ENCODE measurements at regions not wholly inside any gene's neighbourhood (a gene's known extent, or its start where the extent isn't known, plus 50 kb on each side); places are given as distances from the start of the nearest gene placed in this dataset.

GRCh38 chr16:79519448-79519847 lies 81.1 kb downstream of the MAF start:
- no peaks in the 10 kb centered on the region for H3K36me3 Mint-ChIP-seq (ENCODE audit: low read depth)
- no peak for ATAC-seq
- DNase-seq: peak; percentile 7
- ChIA-PET CTCF (interaction anchor here (0.5 kb wide), 1 partner anchor 461 kb away, joined by 3 read pairs; no protein-coding TSS in a partner anchor), POLR2A (no interaction called here)
- H3K27ac Mint-ChIP-seq: no peak overlapping the region
- H3K4me1 Mint-ChIP-seq: no peaks in the 10 kb centered on the region
- H3K9me3 Mint-ChIP-seq (ENCODE audit: low read depth): no peaks in the 10 kb centered on the region
- intact Hi-C loops (cut with DNase I, micrococcal nuclease): no loop called here
- peaks cover 27% of the 10 kb centered on the region for H3K27me3 Mint-ChIP-seq
- H3K4me3 Mint-ChIP-seq: no peak overlapping the region

- H3K27ac Mint-ChIP-seq: no peak overlapping the region
Measured at GRCh38 chr16:79517156-79517555, 83.4 kb downstream of the MAF start.

GRCh38 chr16:79510879-79511278 lies 89.7 kb downstream of the MAF start:
- Mint-ChIP-seq H3K36me3 (ENCODE audit: low read depth) (no peaks in the 10 kb centered on the region), H3K4me3 (no peak overlapping the region), H3K27me3 (peaks cover 5% of the 10 kb centered on the region), H3K27ac (no peak overlapping the region), H3K9me3 (ENCODE audit: low read depth) (no peaks in the 10 kb centered on the region), H3K4me1 (no peaks in the 10 kb centered on the region)
- ATAC-seq (no peak), DNase-seq (no peak)
- ChIA-PET POLR2A (no interaction called here), CTCF (no interaction called here)
- intact Hi-C loops (cut with DNase I, micrococcal nuclease): no loop called here

More at GRCh38 chr16:79517156-79517555, 83.4 kb downstream of the MAF start:
- Mint-ChIP-seq H3K4me1 (no peaks in the 10 kb centered on the region), H3K36me3 (ENCODE audit: low read depth) (no peaks in the 10 kb centered on the region), H3K4me3 (no peak overlapping the region), H3K27me3 (peaks cover 27% of the 10 kb centered on the region), H3K9me3 (ENCODE audit: low read depth) (no peaks in the 10 kb centered on the region)
- no peak for ATAC-seq
- DNase-seq: no peak
- POLR2A ChIA-PET: interaction anchor here (0.6 to 0.9 kb wide), 2 partner anchors 19 to 102 kb away, joined by 3 to 12 read pairs; no protein-coding TSS in a partner anchor
- CTCF ChIA-PET: interaction anchor here (0.6 to 1.4 kb wide), 2 partner anchors 175 to 1231 kb away, joined by 3 read pairs; no protein-coding TSS in a partner anchor
- intact Hi-C loops (cut with DNase I, micrococcal nuclease): no loop called here

- DNase-seq: no peak
- Mint-ChIP-seq H3K4me1 (no peaks in the 10 kb centered on the region), H3K27me3 (peaks cover 5% of the 10 kb centered on the region), H3K9me3 (ENCODE audit: low read depth) (no peaks in the 10 kb centered on the region), H3K4me3 (no peak overlapping the region), H3K36me3 (ENCODE audit: low read depth) (no peaks in the 10 kb centered on the region), H3K27ac (no peak overlapping the region)
- no peak for ATAC-seq
- ChIA-PET POLR2A (no interaction called here), CTCF (no interaction called here)
- intact Hi-C loops (cut with DNase I, micrococcal nuclease): no loop called here
Measured at GRCh38 chr16:79509906-79510305, 90.6 kb downstream of the MAF start.

GRCh38 chr16:79509211-79509631 lies 91.3 kb downstream of the MAF start:
- H3K36me3 Mint-ChIP-seq (ENCODE audit: low read depth): no peaks in the 10 kb centered on the region
- no peaks in the 10 kb centered on the region for H3K9me3 Mint-ChIP-seq (ENCODE audit: low read depth)
- ChIA-PET CTCF (no interaction called here), POLR2A (no interaction called here)
- DNase-seq (no peak), ATAC-seq (no peak)
- H3K27ac Mint-ChIP-seq: no peak overlapping the region
- no peaks in the 10 kb centered on the region for H3K4me1 Mint-ChIP-seq
- H3K4me3 Mint-ChIP-seq: no peak overlapping the region
- peaks cover 5% of the 10 kb centered on the region for H3K27me3 Mint-ChIP-seq
- intact Hi-C loops (cut with DNase I, micrococcal nuclease): no loop called here

- CTCF ChIA-PET: no interaction called here
- H3K4me1 Mint-ChIP-seq: no peaks in the 10 kb centered on the region
- POLR2A ChIA-PET: no interaction called here
Measured at GRCh38 chr16:79508294-79508693, 92.2 kb downstream of the MAF start.

GRCh38 chr16:79505344-79505743 lies 95.2 kb downstream of the MAF start:
- H3K9me3 Mint-ChIP-seq (ENCODE audit: low read depth): no peaks in the 10 kb centered on the region
- no peak for ATAC-seq
- intact Hi-C loops (cut with DNase I, micrococcal nuclease): no loop called here
- ChIA-PET POLR2A (interaction anchor here (0.6 kb wide), 1 partner anchor 323 kb away, joined by 4 read pairs; no protein-coding TSS in a partner anchor), CTCF (interaction anchor here (0.7 kb wide), 1 partner anchor 1169 kb away, joined by 3 read pairs; no protein-coding TSS in a partner anchor)
- H3K4me1 Mint-ChIP-seq: no peaks in the 10 kb centered on the region
- DNase-seq: no peak
- H3K27me3 Mint-ChIP-seq: peaks cover 3% of the 10 kb centered on the region
- no peaks in the 10 kb centered on the region for H3K36me3 Mint-ChIP-seq (ENCODE audit: low read depth)
- no peak overlapping the region for H3K27ac Mint-ChIP-seq
- H3K4me3 Mint-ChIP-seq: no peak overlapping the region

More at GRCh38 chr16:79508294-79508693, 92.2 kb downstream of the MAF start:
- no peak for ATAC-seq
- Mint-ChIP-seq H3K27me3 (peaks cover 3% of the 10 kb centered on the region), H3K4me3 (no peak overlapping the region), H3K9me3 (ENCODE audit: low read depth) (no peaks in the 10 kb centered on the region), H3K36me3 (ENCODE audit: low read depth) (no peaks in the 10 kb centered on the region), H3K27ac (no peak overlapping the region)
- intact Hi-C loops (cut with DNase I, micrococcal nuclease): no loop called here
- no peak for DNase-seq

GRCh38 chr16:79503511-79503910 lies 97.0 kb downstream of the MAF start:
- Mint-ChIP-seq H3K27me3 (peaks cover 3% of the 10 kb centered on the region), H3K36me3 (ENCODE audit: low read depth) (no peaks in the 10 kb centered on the region), H3K27ac (no peak overlapping the region), H3K4me3 (no peak overlapping the region), H3K9me3 (ENCODE audit: low read depth) (no peaks in the 10 kb centered on the region), H3K4me1 (no peaks in the 10 kb centered on the region)
- ChIA-PET POLR2A (no interaction called here), CTCF (no interaction called here)
- intact Hi-C loops (cut with DNase I, micrococcal nuclease): no loop called here
- DNase-seq (no peak), ATAC-seq (no peak)

- no peak for ATAC-seq
- ChIA-PET CTCF (no interaction called here), POLR2A (no interaction called here)
- Mint-ChIP-seq H3K4me3 (no peak overlapping the region), H3K36me3 (ENCODE audit: low read depth) (no peaks in the 10 kb centered on the region), H3K9me3 (ENCODE audit: low read depth) (no peaks in the 10 kb centered on the region), H3K4me1 (peaks cover 4% of the 10 kb centered on the region), H3K27me3 (peaks cover 2% of the 10 kb centered on the region), H3K27ac (no peak overlapping the region)
- intact Hi-C loops (cut with DNase I, micrococcal nuclease): no loop called here
- no peak for DNase-seq
Measured at GRCh38 chr16:79501446-79501845, 99.1 kb downstream of the MAF start.

GRCh38 chr16:79500866-79501265 lies 99.7 kb downstream of the MAF start:
- no peak for DNase-seq
- ChIA-PET CTCF (no interaction called here), POLR2A (no interaction called here)
- peaks cover 4% of the 10 kb centered on the region for H3K4me1 Mint-ChIP-seq
- no peaks in the 10 kb centered on the region for H3K27me3 Mint-ChIP-seq
- H3K4me3 Mint-ChIP-seq: no peak overlapping the region
- H3K27ac Mint-ChIP-seq: no peak overlapping the region
- intact Hi-C loops (cut with DNase I, micrococcal nuclease): no loop called here
- no peaks in the 10 kb centered on the region for H3K36me3 Mint-ChIP-seq (ENCODE audit: low read depth)
- H3K9me3 Mint-ChIP-seq (ENCODE audit: low read depth): no peaks in the 10 kb centered on the region
- ATAC-seq: no peak

GRCh38 chr16:79500286-79500685 lies 100.3 kb downstream of the MAF start:
- Mint-ChIP-seq H3K4me1 (peaks cover 4% of the 10 kb centered on the region), H3K9me3 (ENCODE audit: low read depth) (no peaks in the 10 kb centered on the region), H3K27ac (no peak overlapping the region), H3K27me3 (no peaks in the 10 kb centered on the region), H3K36me3 (ENCODE audit: low read depth) (no peaks in the 10 kb centered on the region), H3K4me3 (no peak overlapping the region)
- CTCF ChIA-PET: interaction anchor here (0.6 kb wide), 1 partner anchor 167 kb away, joined by 3 read pairs; no protein-coding TSS in a partner anchor
- no peak for DNase-seq
- no peak for ATAC-seq
- POLR2A ChIA-PET: no interaction called here
- intact Hi-C loops (cut with DNase I, micrococcal nuclease): no loop called here

GRCh38 chr16:79498928-79499327 lies 101.6 kb downstream of the MAF start:
- ChIA-PET CTCF (no interaction called here), POLR2A (no interaction called here)
- intact Hi-C loops (cut with DNase I, micrococcal nuclease): no loop called here
- Mint-ChIP-seq H3K4me1 (peaks cover 4% of the 10 kb centered on the region), H3K36me3 (ENCODE audit: low read depth) (no peaks in the 10 kb centered on the region), H3K9me3 (ENCODE audit: low read depth) (no peaks in the 10 kb centered on the region), H3K27me3 (no peaks in the 10 kb centered on the region), H3K4me3 (no peak overlapping the region), H3K27ac (no peak overlapping the region)
- ATAC-seq (no peak), DNase-seq (no peak)

Data from activated CD4-positive, alpha-beta T cell treated with anti-CD3 and anti-CD28 coated beads for 36 hours (primary cell).